H9 (cell line): ENCODE measurements at regions not wholly inside any gene's neighbourhood (a gene's known extent, or its start where the extent isn't known, plus 50 kb on each side); places are given as distances from the start of the nearest gene placed in this dataset.

Experiments used
- DNase-seq: peaks from one replicate; pipeline ENCODE4 v3.0.0-alpha.2; 2017
- H2AFZ ChIP-seq: one replicate; pipeline ENCODE4 v1.6.1; 2013; ENCODE audit warnings: mild to moderate bottlenecking, low read length, control low read depth, moderate library complexity
- H2AK5ac ChIP-seq: 2 replicates; pipeline ENCODE4 v1.6.1; 2013; ENCODE audit warnings: low read length, control low read depth, mixed read lengths; ENCODE audit not compliant: insufficient read length
- H2BK120ac ChIP-seq: one replicate; pipeline ENCODE4 v1.6.1; 2013; ENCODE audit warnings: low read depth, mild to moderate bottlenecking, low read length, control low read depth, inconsistent platforms; ENCODE audit not compliant: poor library complexity, severe bottlenecking
- H2BK12ac ChIP-seq: 2 replicates; pipeline ENCODE4 v1.6.1; 2013; ENCODE audit warnings: low read length, control low read depth, mixed read lengths, low read depth; ENCODE audit not compliant: insufficient read length
- H2BK15ac ChIP-seq: 2 replicates; pipeline ENCODE4 v1.6.1; 2013; ENCODE audit warnings: low read depth, low read length, control low read depth
- H2BK20ac ChIP-seq: one replicate; pipeline ENCODE4 v1.6.1; 2013; ENCODE audit warnings: low read depth, mild to moderate bottlenecking, low read length, control low read depth, inconsistent platforms; ENCODE audit not compliant: poor library complexity, severe bottlenecking
- H2BK5ac ChIP-seq: 2 replicates; pipeline ENCODE4 v1.6.1; 2013; ENCODE audit warnings: low read length, control low read depth, mixed read lengths; ENCODE audit not compliant: insufficient read length
- H3K14ac ChIP-seq: 2 replicates; pipeline ENCODE4 v1.6.1; 2013; ENCODE audit warnings: low read length, control low read depth; ENCODE audit not compliant: insufficient read depth
- H3K18ac ChIP-seq: 2 replicates; pipeline ENCODE4 v1.6.1; 2013; ENCODE audit warnings: low read depth, mild to moderate bottlenecking, mixed read lengths, low read length, control low read depth; ENCODE audit not compliant: insufficient read length
- H3K23ac ChIP-seq: 2 replicates; pipeline ENCODE4 v1.6.1; 2013; ENCODE audit warnings: low read length, control low read depth, mixed read lengths, low read depth; ENCODE audit not compliant: insufficient read length
- H3K23me2 ChIP-seq: 2 replicates; pipeline ENCODE4 v1.6.1; 2013; ENCODE audit warnings: low read depth, mild to moderate bottlenecking, mixed read lengths, low read length, control low read depth; ENCODE audit not compliant: insufficient read length, poor library complexity, severe bottlenecking
- H3K27ac ChIP-seq: 2 replicates; pipeline ENCODE4 v1.5.1; 2013; ENCODE audit warnings: low read length, control low read depth, mixed read lengths, low read depth; ENCODE audit not compliant: insufficient read length
- H3K27me3 ChIP-seq: 2 replicates; pipeline ENCODE4 v1.6.1; 2013; ENCODE audit warnings: low read length, control low read depth, inconsistent platforms; ENCODE audit not compliant: insufficient read depth
- H3K4ac ChIP-seq: 2 replicates; pipeline ENCODE4 v1.6.1; 2013; ENCODE audit warnings: low read depth, mild to moderate bottlenecking, control low read depth, inconsistent platforms, low read length, moderate library complexity
- H3K4me1 ChIP-seq: 2 replicates; pipeline ENCODE4 v1.6.1; 2013; ENCODE audit warnings: low read length, control low read depth, inconsistent platforms; ENCODE audit not compliant: insufficient read depth
- H3K4me2 ChIP-seq: 2 replicates; pipeline ENCODE4 v1.6.1; 2013; ENCODE audit warnings: low read length, control low read depth, mixed read lengths; ENCODE audit not compliant: insufficient read length, insufficient read depth
- H3K56ac ChIP-seq: 2 replicates; pipeline ENCODE4 v1.6.1; 2013; ENCODE audit warnings: low read depth, mild to moderate bottlenecking, mixed read lengths, low read length, control low read depth; ENCODE audit not compliant: insufficient read length
- H3K79me1 ChIP-seq: 2 replicates; pipeline ENCODE4 v1.6.1; 2013; ENCODE audit warnings: low read depth, mild to moderate bottlenecking, moderate library complexity, low read length, control low read depth, inconsistent platforms; ENCODE audit not compliant: insufficient read depth, poor library complexity, severe bottlenecking
- H3K79me2 ChIP-seq: 2 replicates; pipeline ENCODE4 v1.6.1; 2013; ENCODE audit warnings: low read length, control low read depth, inconsistent platforms; ENCODE audit not compliant: insufficient read depth
- H3K9ac ChIP-seq: 2 replicates; pipeline ENCODE4 v1.6.1; 2013; ENCODE audit warnings: low read length, control low read depth, mixed read lengths; ENCODE audit not compliant: insufficient read length; ENCODE audit errors: extremely low read depth
- H3K9me3 ChIP-seq: one replicate; pipeline ENCODE4 v1.6.1; 2013; ENCODE audit warnings: low read depth, low read length, inconsistent platforms; ENCODE audit not compliant: control insufficient read depth
- H3T11ph ChIP-seq: one replicate; pipeline ENCODE4 v1.6.1; 2013; ENCODE audit warnings: mild to moderate bottlenecking, low read length, control low read depth, inconsistent platforms
- H4K20me1 ChIP-seq: one replicate; pipeline ENCODE4 v1.6.1; 2013; ENCODE audit not compliant: control insufficient read depth, insufficient read length, insufficient read depth
- H4K5ac ChIP-seq: 2 replicates; pipeline ENCODE4 v1.6.1; 2013; ENCODE audit warnings: low read depth, mild to moderate bottlenecking, mixed read lengths, low read length, control low read depth; ENCODE audit not compliant: insufficient read length
- H4K8ac ChIP-seq: replicated peaks from 2 replicates; pipeline ENCODE4 v1.6.1; 2013; ENCODE audit warnings: low read length, control low read depth, mixed read lengths, low read depth; ENCODE audit not compliant: insufficient read length
- H4K91ac ChIP-seq: 2 replicates; pipeline ENCODE4 v1.6.1; 2013; ENCODE audit warnings: low read depth, mild to moderate bottlenecking, moderate library complexity, mixed read lengths, low read length, control low read depth; ENCODE audit not compliant: insufficient read length
- H3K27ac Mint-ChIP-seq, 3 experiments: 2 replicates in 2 of 3; 3 replicates in 1 of 3; pipeline ENCODE4 v1.8.0; 2020 to 2021; ENCODE audit warnings: mixed read lengths in 3 of 3, mild to moderate bottlenecking in 1 of 3, moderate library complexity in 1 of 3
- H3K27me3 Mint-ChIP-seq: 2 replicates; pipeline ENCODE4 v1.8.0; 2021; ENCODE audit warnings: low read depth, mild to moderate bottlenecking, moderate library complexity, mixed read lengths
- H3K36me3 Mint-ChIP-seq, 3 experiments: 2 replicates in 2 of 3; 3 replicates in 1 of 3; pipeline ENCODE4 v1.8.0; 2020 to 2021; ENCODE audit warnings: low read depth in 3 of 3, mixed read lengths in 3 of 3; ENCODE audit not compliant: insufficient read depth in 1 of 3
- H3K4me1 Mint-ChIP-seq, 2 experiments: 2 replicates each; pipeline ENCODE4 v1.8.0; 2020; ENCODE audit warnings: mixed read lengths in 2 of 2
- H3K4me3 Mint-ChIP-seq, 2 experiments: 2 replicates in 1 of 2; 3 replicates in 1 of 2; pipeline ENCODE4 v1.8.0; 2020 to 2021; ENCODE audit warnings: mild to moderate bottlenecking in 2 of 2, mixed read lengths in 2 of 2, moderate library complexity in 1 of 2
- H3K9me3 Mint-ChIP-seq, 2 experiments: 2 replicates in 1 of 2; 3 replicates in 1 of 2; pipeline ENCODE4 v1.8.0; 2020; ENCODE audit warnings: mild to moderate bottlenecking in 2 of 2, mixed read lengths in 2 of 2, moderate library complexity in 1 of 2
- CTCF ChIP-seq: fragments of 200-600 bp; sonication (generic); conservative IDR thresholded peaks from 3 replicates; pipeline ENCODE4 v1.8.0; 2021; ENCODE audit warnings: antibody characterized with exemption, mild to moderate bottlenecking
- WGBS: extraction: QIAGEN DNeasy Blood & Tissue Kit; methylation state at CpG from one replicate; pipeline ENCODE4 v1.1.7; 2013; ENCODE audit warnings: missing lambda C conversion rate, low lambda C conversion rate, mixed read lengths; ENCODE audit not compliant: insufficient read length; ENCODE audit errors: extremely low coverage; 5-methylcytosine and 5-hydroxymethylcytosine counted together

GRCh38 chr13:40334031-40334430 is 332.4 kb downstream of the FOXO1 start:
- no peak overlapping the region for H2BK5ac ChIP-seq
- no peaks in the 10 kb centered on the region for H3K36me3 Mint-ChIP-seq
- H2BK15ac ChIP-seq, result no peak overlapping the region
- H3K4me2 ChIP-seq, result no peak overlapping the region
- H3K27ac ChIP-seq, result no peak overlapping the region
- no peaks in the 10 kb centered on the region for H4K20me1 ChIP-seq
- no peak overlapping the region for H3T11ph ChIP-seq
- H2AK5ac ChIP-seq, result no peak overlapping the region
- no peak for TF ChIP-seq CTCF
- no peaks in the 10 kb centered on the region; the same call in 1 of the 2 replicates for H3K4me1 ChIP-seq
- no peak overlapping the region for H3K56ac ChIP-seq
- no peaks in the 10 kb centered on the region for H3K27me3 ChIP-seq
- H3K18ac ChIP-seq, result no peak overlapping the region
- H3K79me2 ChIP-seq, result no peaks in the 10 kb centered on the region
- no peak overlapping the region for H2BK20ac ChIP-seq
- H3K23me2 ChIP-seq, result no peaks in the 10 kb centered on the region
- no peak overlapping the region for H3K9ac ChIP-seq
- no peaks in the 10 kb centered on the region for H3K27me3 Mint-ChIP-seq
- no peak overlapping the region for H3K27ac Mint-ChIP-seq
- WGBS, result no CpG with 5 or more reads among the region's 3 CpGs
- H3K4me1 Mint-ChIP-seq, result peaks cover 13 to 21% of the 10 kb centered on the region in 2 experiments
- H3K9me3 ChIP-seq, result no peaks in the 10 kb centered on the region
- H3K9me3 Mint-ChIP-seq, result no peaks in the 10 kb centered on the region
- H2BK120ac ChIP-seq, result no peak overlapping the region
- H4K8ac ChIP-seq, result no peak overlapping the region
- H3K79me1 ChIP-seq, result no peaks in the 10 kb centered on the region
- H3K14ac ChIP-seq, result no peak overlapping the region
- H4K5ac ChIP-seq, result no peak overlapping the region
- H4K91ac ChIP-seq, result no peak overlapping the region
- DNase-seq, result no peak
- no peak overlapping the region for H2AFZ ChIP-seq
- H3K4me3 Mint-ChIP-seq, result no peak overlapping the region
- H2BK12ac ChIP-seq, result no peak overlapping the region
- H3K23ac ChIP-seq, result no peak overlapping the region
- no peak overlapping the region for H3K4ac ChIP-seq
